H9 (cell line): ENCODE measurements at regions not wholly inside any gene's neighbourhood (a gene's known extent, or its start where the extent isn't known, plus 50 kb on each side); places are given as distances from the start of the nearest gene placed in this dataset.

Source experiments
- DNase-seq: peaks from one replicate; pipeline ENCODE4 v3.0.0-alpha.2; 2017
- H2AFZ ChIP-seq: one replicate; pipeline ENCODE4 v1.6.1; 2013; ENCODE audit warnings: mild to moderate bottlenecking, low read length, control low read depth, moderate library complexity
- H2AK5ac ChIP-seq: 2 replicates; pipeline ENCODE4 v1.6.1; 2013; ENCODE audit warnings: low read length, control low read depth, mixed read lengths; ENCODE audit not compliant: insufficient read length
- H2BK120ac ChIP-seq: one replicate; pipeline ENCODE4 v1.6.1; 2013; ENCODE audit warnings: low read depth, mild to moderate bottlenecking, low read length, control low read depth, inconsistent platforms; ENCODE audit not compliant: poor library complexity, severe bottlenecking
- H2BK12ac ChIP-seq: 2 replicates; pipeline ENCODE4 v1.6.1; 2013; ENCODE audit warnings: low read length, control low read depth, mixed read lengths, low read depth; ENCODE audit not compliant: insufficient read length
- H2BK15ac ChIP-seq: 2 replicates; pipeline ENCODE4 v1.6.1; 2013; ENCODE audit warnings: low read depth, low read length, control low read depth
- H2BK20ac ChIP-seq: one replicate; pipeline ENCODE4 v1.6.1; 2013; ENCODE audit warnings: low read depth, mild to moderate bottlenecking, low read length, control low read depth, inconsistent platforms; ENCODE audit not compliant: poor library complexity, severe bottlenecking
- H2BK5ac ChIP-seq: 2 replicates; pipeline ENCODE4 v1.6.1; 2013; ENCODE audit warnings: low read length, control low read depth, mixed read lengths; ENCODE audit not compliant: insufficient read length
- H3K14ac ChIP-seq: 2 replicates; pipeline ENCODE4 v1.6.1; 2013; ENCODE audit warnings: low read length, control low read depth; ENCODE audit not compliant: insufficient read depth
- H3K18ac ChIP-seq: 2 replicates; pipeline ENCODE4 v1.6.1; 2013; ENCODE audit warnings: low read depth, mild to moderate bottlenecking, mixed read lengths, low read length, control low read depth; ENCODE audit not compliant: insufficient read length
- H3K23ac ChIP-seq: 2 replicates; pipeline ENCODE4 v1.6.1; 2013; ENCODE audit warnings: low read length, control low read depth, mixed read lengths, low read depth; ENCODE audit not compliant: insufficient read length
- H3K23me2 ChIP-seq: 2 replicates; pipeline ENCODE4 v1.6.1; 2013; ENCODE audit warnings: low read depth, mild to moderate bottlenecking, mixed read lengths, low read length, control low read depth; ENCODE audit not compliant: insufficient read length, poor library complexity, severe bottlenecking
- H3K27ac ChIP-seq: 2 replicates; pipeline ENCODE4 v1.5.1; 2013; ENCODE audit warnings: low read length, control low read depth, mixed read lengths, low read depth; ENCODE audit not compliant: insufficient read length
- H3K27me3 ChIP-seq: 2 replicates; pipeline ENCODE4 v1.6.1; 2013; ENCODE audit warnings: low read length, control low read depth, inconsistent platforms; ENCODE audit not compliant: insufficient read depth
- H3K4ac ChIP-seq: 2 replicates; pipeline ENCODE4 v1.6.1; 2013; ENCODE audit warnings: low read depth, mild to moderate bottlenecking, control low read depth, inconsistent platforms, low read length, moderate library complexity
- H3K4me1 ChIP-seq: 2 replicates; pipeline ENCODE4 v1.6.1; 2013; ENCODE audit warnings: low read length, control low read depth, inconsistent platforms; ENCODE audit not compliant: insufficient read depth
- H3K4me2 ChIP-seq: 2 replicates; pipeline ENCODE4 v1.6.1; 2013; ENCODE audit warnings: low read length, control low read depth, mixed read lengths; ENCODE audit not compliant: insufficient read length, insufficient read depth
- H3K56ac ChIP-seq: 2 replicates; pipeline ENCODE4 v1.6.1; 2013; ENCODE audit warnings: low read depth, mild to moderate bottlenecking, mixed read lengths, low read length, control low read depth; ENCODE audit not compliant: insufficient read length
- H3K79me1 ChIP-seq: 2 replicates; pipeline ENCODE4 v1.6.1; 2013; ENCODE audit warnings: low read depth, mild to moderate bottlenecking, moderate library complexity, low read length, control low read depth, inconsistent platforms; ENCODE audit not compliant: insufficient read depth, poor library complexity, severe bottlenecking
- H3K79me2 ChIP-seq: 2 replicates; pipeline ENCODE4 v1.6.1; 2013; ENCODE audit warnings: low read length, control low read depth, inconsistent platforms; ENCODE audit not compliant: insufficient read depth
- H3K9ac ChIP-seq: 2 replicates; pipeline ENCODE4 v1.6.1; 2013; ENCODE audit warnings: low read length, control low read depth, mixed read lengths; ENCODE audit not compliant: insufficient read length; ENCODE audit errors: extremely low read depth
- H3K9me3 ChIP-seq: one replicate; pipeline ENCODE4 v1.6.1; 2013; ENCODE audit warnings: low read depth, low read length, inconsistent platforms; ENCODE audit not compliant: control insufficient read depth
- H3T11ph ChIP-seq: one replicate; pipeline ENCODE4 v1.6.1; 2013; ENCODE audit warnings: mild to moderate bottlenecking, low read length, control low read depth, inconsistent platforms
- H4K20me1 ChIP-seq: one replicate; pipeline ENCODE4 v1.6.1; 2013; ENCODE audit not compliant: control insufficient read depth, insufficient read length, insufficient read depth
- H4K5ac ChIP-seq: 2 replicates; pipeline ENCODE4 v1.6.1; 2013; ENCODE audit warnings: low read depth, mild to moderate bottlenecking, mixed read lengths, low read length, control low read depth; ENCODE audit not compliant: insufficient read length
- H4K8ac ChIP-seq: replicated peaks from 2 replicates; pipeline ENCODE4 v1.6.1; 2013; ENCODE audit warnings: low read length, control low read depth, mixed read lengths, low read depth; ENCODE audit not compliant: insufficient read length
- H4K91ac ChIP-seq: 2 replicates; pipeline ENCODE4 v1.6.1; 2013; ENCODE audit warnings: low read depth, mild to moderate bottlenecking, moderate library complexity, mixed read lengths, low read length, control low read depth; ENCODE audit not compliant: insufficient read length
- H3K27ac Mint-ChIP-seq, 3 experiments: 2 replicates in 2 of 3; 3 replicates in 1 of 3; pipeline ENCODE4 v1.8.0; 2020 to 2021; ENCODE audit warnings: mixed read lengths in 3 of 3, mild to moderate bottlenecking in 1 of 3, moderate library complexity in 1 of 3
- H3K27me3 Mint-ChIP-seq: 2 replicates; pipeline ENCODE4 v1.8.0; 2021; ENCODE audit warnings: low read depth, mild to moderate bottlenecking, moderate library complexity, mixed read lengths
- H3K36me3 Mint-ChIP-seq, 3 experiments: 2 replicates in 2 of 3; 3 replicates in 1 of 3; pipeline ENCODE4 v1.8.0; 2020 to 2021; ENCODE audit warnings: low read depth in 3 of 3, mixed read lengths in 3 of 3; ENCODE audit not compliant: insufficient read depth in 1 of 3
- H3K4me1 Mint-ChIP-seq, 2 experiments: 2 replicates each; pipeline ENCODE4 v1.8.0; 2020; ENCODE audit warnings: mixed read lengths in 2 of 2
- H3K4me3 Mint-ChIP-seq, 2 experiments: 2 replicates in 1 of 2; 3 replicates in 1 of 2; pipeline ENCODE4 v1.8.0; 2020 to 2021; ENCODE audit warnings: mild to moderate bottlenecking in 2 of 2, mixed read lengths in 2 of 2, moderate library complexity in 1 of 2
- H3K9me3 Mint-ChIP-seq, 2 experiments: 2 replicates in 1 of 2; 3 replicates in 1 of 2; pipeline ENCODE4 v1.8.0; 2020; ENCODE audit warnings: mild to moderate bottlenecking in 2 of 2, mixed read lengths in 2 of 2, moderate library complexity in 1 of 2
- CTCF ChIP-seq: fragments of 200-600 bp; sonication (generic); conservative IDR thresholded peaks from 3 replicates; pipeline ENCODE4 v1.8.0; 2021; ENCODE audit warnings: antibody characterized with exemption, mild to moderate bottlenecking
- WGBS: extraction: QIAGEN DNeasy Blood & Tissue Kit; methylation state at CpG from one replicate; pipeline ENCODE4 v1.1.7; 2013; ENCODE audit warnings: missing lambda C conversion rate, low lambda C conversion rate, mixed read lengths; ENCODE audit not compliant: insufficient read length; ENCODE audit errors: extremely low coverage; 5-methylcytosine and 5-hydroxymethylcytosine counted together

- H3K4me3 Mint-ChIP-seq, result no peak overlapping the region
- H4K5ac ChIP-seq, result no peak overlapping the region
- no peaks in the 10 kb centered on the region for H3K27me3 Mint-ChIP-seq
- no peak overlapping the region for H2BK20ac ChIP-seq
- WGBS, result no CpG with 5 or more reads among the region's 4 CpGs
- H2BK120ac ChIP-seq, result no peak overlapping the region
- no peaks in the 10 kb centered on the region for H3K79me2 ChIP-seq
- H3K4me2 ChIP-seq, result no peak overlapping the region
- no peak overlapping the region for H3K23ac ChIP-seq
- H3K36me3 Mint-ChIP-seq, result no peaks in the 10 kb centered on the region
- H3K79me1 ChIP-seq, result no peaks in the 10 kb centered on the region
- no peak overlapping the region for H2AFZ ChIP-seq
- H3K23me2 ChIP-seq, result no peaks in the 10 kb centered on the region
- no peak overlapping the region for H3K4ac ChIP-seq
- H3K4me1 ChIP-seq, result no peaks in the 10 kb centered on the region
- no peaks in the 10 kb centered on the region for H3K9me3 ChIP-seq
- no peak overlapping the region for H3K18ac ChIP-seq
- no peak overlapping the region for H3K9ac ChIP-seq
- no peak overlapping the region for H4K8ac ChIP-seq
- no peak overlapping the region for H2BK12ac ChIP-seq
- no peaks in the 10 kb centered on the region for H4K20me1 ChIP-seq
- no peak for TF ChIP-seq CTCF
- H2BK5ac ChIP-seq, result no peak overlapping the region
- H3K14ac ChIP-seq, result no peak overlapping the region
- H3T11ph ChIP-seq, result no peak overlapping the region
- no peak for DNase-seq
- H3K9me3 Mint-ChIP-seq, result no peaks in the 10 kb centered on the region; a peak in 1 of 5 replicates
- H3K56ac ChIP-seq, result no peak overlapping the region
- no peak overlapping the region for H3K27ac Mint-ChIP-seq
- H2AK5ac ChIP-seq, result no peak overlapping the region
- no peak overlapping the region for H2BK15ac ChIP-seq
- H4K91ac ChIP-seq, result no peak overlapping the region
- no peak overlapping the region for H3K27ac ChIP-seq
- H3K27me3 ChIP-seq, result no peaks in the 10 kb centered on the region
- no peaks in the 10 kb centered on the region for H3K4me1 Mint-ChIP-seq
These were observed 575.6 kb downstream of the KIF20B start for GRCh38 chr10:90276894-90277475.
